ENCODE measurements at regions not wholly inside any gene's neighbourhood (a gene's known extent, or its start where the extent isn't known, plus 50 kb on each side); places are given as distances from the start of the nearest gene placed in this dataset.

- TF ChIP-seq TRIM28 (IDR thresholded peaks at IDR 0.05), result no peak
- TF ChIP-seq ZNF766 (CRISPR knock-in tag; conservative IDR thresholded peaks at IDR 0.05), result no peak
- TF ChIP-seq NUFIP1 (IDR thresholded peaks at IDR 0.05; ENCODE audit: partially characterized antibody), result no peak
- no peak for TF ChIP-seq SMARCE1 (IDR thresholded peaks at IDR 0.05)
- TF ChIP-seq RFX5 (IDR thresholded peaks at IDR 0.05; ENCODE audit: low read depth, low read length), result no peak
- no peak for TF ChIP-seq RBBP5 (IDR thresholded peaks at IDR 0.05; ENCODE audit: borderline replicate concordance, insufficient read depth, low read length, poor library complexity, severe bottlenecking)
- TF ChIP-seq CTCF (IDR thresholded peaks at IDR 0.05 in 2 of 3, conservative IDR thresholded peaks at IDR 0.05 in 1 of 3; ENCODE audit: insufficient read depth in 2 of 3, low read depth in 1 of 3, low read length in 3 of 3), result no peak
- TF ChIP-seq NR4A1 (CRISPR knock-in tag; IDR thresholded peaks at IDR 0.05), result no peak
- TF ChIP-seq NR4A1 (tag; IDR thresholded peaks at IDR 0.05), result no peak
Observed at GRCh38 chr4:24002330-24002966, 112.6 kb upstream of the PPARGC1A start.
